GM23338 (cell line): ENCODE measurements at regions not wholly inside any gene's neighbourhood (a gene's known extent, or its start where the extent isn't known, plus 50 kb on each side); places are given as distances from the start of the nearest gene placed in this dataset.

Experiments used
- CREB1 ChIP-seq: fragments of 250-450 bp; sonication (Bioruptor Pico); IDR thresholded peaks from 2 replicates; pipeline ENCODE4 v1.5.0; 2020; ENCODE audit warnings: low read depth, mild to moderate bottlenecking, moderate library complexity
- CTCF ChIP-seq, 2 experiments: fragments of 200-600 bp in 1 of 2; sonication (generic) in 1 of 2; conservative IDR thresholded peaks; 2 replicates each; pipeline versions ENCODE4 v1.5.1 to v1.6.1; 2016 to 2017; ENCODE audit warnings: antibody characterized with exemption in 2 of 2, low read depth in 2 of 2, mild to moderate bottlenecking in 2 of 2, moderate library complexity in 1 of 2
- ETS1 ChIP-seq: IDR thresholded peaks from 2 replicates; pipeline ENCODE4 v1.6.1; 2016; ENCODE audit warnings: antibody characterized with exemption
- EZH2 ChIP-seq: fragments of 200-600 bp; sonication (generic); IDR thresholded peaks from one replicate; pipeline ENCODE4 v1.8.0; 2017; ENCODE audit warnings: antibody characterized with exemption, mild to moderate bottlenecking, low read depth; ENCODE audit not compliant: unreplicated experiment
- EZH2phosphoT487 ChIP-seq: fragments of 200-600 bp; sonication (generic); IDR thresholded peaks from one replicate; pipeline ENCODE4 v1.8.1; 2018; ENCODE audit warnings: antibody characterized with exemption; ENCODE audit not compliant: unreplicated experiment
- JUNB ChIP-seq: IDR thresholded peaks from one replicate; pipeline ENCODE4 v1.6.1; 2016; ENCODE audit warnings: antibody characterized with exemption; ENCODE audit not compliant: unreplicated experiment
- NANOG ChIP-seq: IDR thresholded peaks from 2 replicates; pipeline ENCODE4 v1.6.1; 2016; ENCODE audit warnings: antibody characterized with exemption, borderline replicate concordance
- POLR2AphosphoS5 ChIP-seq: IDR thresholded peaks from 2 replicates; pipeline ENCODE4 v1.6.1; 2016; ENCODE audit warnings: antibody characterized with exemption, low read depth
- STAT1 ChIP-seq: IDR thresholded peaks from one replicate; pipeline ENCODE4 v1.6.1; 2016; ENCODE audit warnings: antibody characterized with exemption; ENCODE audit not compliant: unreplicated experiment
- ZNF114 ChIP-seq: fragments of 250-450 bp; sonication (Bioruptor Pico); IDR thresholded peaks from 2 replicates; pipeline ENCODE4 v1.5.0; 2020; ENCODE audit warnings: mild to moderate bottlenecking, moderate library complexity
- ZNF331 ChIP-seq: fragments of 250-450 bp; sonication (Bioruptor Pico); IDR thresholded peaks from 2 replicates; pipeline ENCODE4 v1.5.0; 2020; ENCODE audit warnings: low read depth, mild to moderate bottlenecking, moderate library complexity
- TF ChIP-seq, protein P1 (sequence below): IDR thresholded peaks from one replicate; pipeline ENCODE4 v1.6.1; 2018; ENCODE audit warnings: antibody characterized with exemption; ENCODE audit not compliant: unreplicated experiment
- TF ChIP-seq, protein P2 (sequence below): fragments of 250-450 bp; sonication (Bioruptor Pico); IDR thresholded peaks from 2 replicates; pipeline ENCODE4 v1.5.0; 2020; ENCODE audit warnings: mild to moderate bottlenecking, moderate library complexity

- TF ChIP-seq, protein P1, sequence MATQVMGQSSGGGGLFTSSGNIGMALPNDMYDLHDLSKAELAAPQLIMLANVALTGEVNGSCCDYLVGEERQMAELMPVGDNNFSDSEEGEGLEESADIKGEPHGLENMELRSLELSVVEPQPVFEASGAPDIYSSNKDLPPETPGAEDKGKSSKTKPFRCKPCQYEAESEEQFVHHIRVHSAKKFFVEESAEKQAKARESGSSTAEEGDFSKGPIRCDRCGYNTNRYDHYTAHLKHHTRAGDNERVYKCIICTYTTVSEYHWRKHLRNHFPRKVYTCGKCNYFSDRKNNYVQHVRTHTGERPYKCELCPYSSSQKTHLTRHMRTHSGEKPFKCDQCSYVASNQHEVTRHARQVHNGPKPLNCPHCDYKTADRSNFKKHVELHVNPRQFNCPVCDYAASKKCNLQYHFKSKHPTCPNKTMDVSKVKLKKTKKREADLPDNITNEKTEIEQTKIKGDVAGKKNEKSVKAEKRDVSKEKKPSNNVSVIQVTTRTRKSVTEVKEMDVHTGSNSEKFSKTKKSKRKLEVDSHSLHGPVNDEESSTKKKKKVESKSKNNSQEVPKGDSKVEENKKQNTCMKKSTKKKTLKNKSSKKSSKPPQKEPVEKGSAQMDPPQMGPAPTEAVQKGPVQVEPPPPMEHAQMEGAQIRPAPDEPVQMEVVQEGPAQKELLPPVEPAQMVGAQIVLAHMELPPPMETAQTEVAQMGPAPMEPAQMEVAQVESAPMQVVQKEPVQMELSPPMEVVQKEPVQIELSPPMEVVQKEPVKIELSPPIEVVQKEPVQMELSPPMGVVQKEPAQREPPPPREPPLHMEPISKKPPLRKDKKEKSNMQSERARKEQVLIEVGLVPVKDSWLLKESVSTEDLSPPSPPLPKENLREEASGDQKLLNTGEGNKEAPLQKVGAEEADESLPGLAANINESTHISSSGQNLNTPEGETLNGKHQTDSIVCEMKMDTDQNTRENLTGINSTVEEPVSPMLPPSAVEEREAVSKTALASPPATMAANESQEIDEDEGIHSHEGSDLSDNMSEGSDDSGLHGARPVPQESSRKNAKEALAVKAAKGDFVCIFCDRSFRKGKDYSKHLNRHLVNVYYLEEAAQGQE = no peak
- TF ChIP-seq CTCF (conservative IDR thresholded peaks at IDR 0.05; ENCODE audit: low read depth in 2 of 2) (no peak), POLR2AphosphoS5 (no peak), JUNB (no peak), EZH2 (no peak), EZH2phosphoT487 (no peak), ZNF114 (CRISPR knock-in tag) (no peak), ETS1 (no peak), CREB1 (no peak), ZNF331 (CRISPR knock-in tag) (no peak), STAT1 (no peak), NANOG (no peak)
- TF ChIP-seq, protein P2, sequence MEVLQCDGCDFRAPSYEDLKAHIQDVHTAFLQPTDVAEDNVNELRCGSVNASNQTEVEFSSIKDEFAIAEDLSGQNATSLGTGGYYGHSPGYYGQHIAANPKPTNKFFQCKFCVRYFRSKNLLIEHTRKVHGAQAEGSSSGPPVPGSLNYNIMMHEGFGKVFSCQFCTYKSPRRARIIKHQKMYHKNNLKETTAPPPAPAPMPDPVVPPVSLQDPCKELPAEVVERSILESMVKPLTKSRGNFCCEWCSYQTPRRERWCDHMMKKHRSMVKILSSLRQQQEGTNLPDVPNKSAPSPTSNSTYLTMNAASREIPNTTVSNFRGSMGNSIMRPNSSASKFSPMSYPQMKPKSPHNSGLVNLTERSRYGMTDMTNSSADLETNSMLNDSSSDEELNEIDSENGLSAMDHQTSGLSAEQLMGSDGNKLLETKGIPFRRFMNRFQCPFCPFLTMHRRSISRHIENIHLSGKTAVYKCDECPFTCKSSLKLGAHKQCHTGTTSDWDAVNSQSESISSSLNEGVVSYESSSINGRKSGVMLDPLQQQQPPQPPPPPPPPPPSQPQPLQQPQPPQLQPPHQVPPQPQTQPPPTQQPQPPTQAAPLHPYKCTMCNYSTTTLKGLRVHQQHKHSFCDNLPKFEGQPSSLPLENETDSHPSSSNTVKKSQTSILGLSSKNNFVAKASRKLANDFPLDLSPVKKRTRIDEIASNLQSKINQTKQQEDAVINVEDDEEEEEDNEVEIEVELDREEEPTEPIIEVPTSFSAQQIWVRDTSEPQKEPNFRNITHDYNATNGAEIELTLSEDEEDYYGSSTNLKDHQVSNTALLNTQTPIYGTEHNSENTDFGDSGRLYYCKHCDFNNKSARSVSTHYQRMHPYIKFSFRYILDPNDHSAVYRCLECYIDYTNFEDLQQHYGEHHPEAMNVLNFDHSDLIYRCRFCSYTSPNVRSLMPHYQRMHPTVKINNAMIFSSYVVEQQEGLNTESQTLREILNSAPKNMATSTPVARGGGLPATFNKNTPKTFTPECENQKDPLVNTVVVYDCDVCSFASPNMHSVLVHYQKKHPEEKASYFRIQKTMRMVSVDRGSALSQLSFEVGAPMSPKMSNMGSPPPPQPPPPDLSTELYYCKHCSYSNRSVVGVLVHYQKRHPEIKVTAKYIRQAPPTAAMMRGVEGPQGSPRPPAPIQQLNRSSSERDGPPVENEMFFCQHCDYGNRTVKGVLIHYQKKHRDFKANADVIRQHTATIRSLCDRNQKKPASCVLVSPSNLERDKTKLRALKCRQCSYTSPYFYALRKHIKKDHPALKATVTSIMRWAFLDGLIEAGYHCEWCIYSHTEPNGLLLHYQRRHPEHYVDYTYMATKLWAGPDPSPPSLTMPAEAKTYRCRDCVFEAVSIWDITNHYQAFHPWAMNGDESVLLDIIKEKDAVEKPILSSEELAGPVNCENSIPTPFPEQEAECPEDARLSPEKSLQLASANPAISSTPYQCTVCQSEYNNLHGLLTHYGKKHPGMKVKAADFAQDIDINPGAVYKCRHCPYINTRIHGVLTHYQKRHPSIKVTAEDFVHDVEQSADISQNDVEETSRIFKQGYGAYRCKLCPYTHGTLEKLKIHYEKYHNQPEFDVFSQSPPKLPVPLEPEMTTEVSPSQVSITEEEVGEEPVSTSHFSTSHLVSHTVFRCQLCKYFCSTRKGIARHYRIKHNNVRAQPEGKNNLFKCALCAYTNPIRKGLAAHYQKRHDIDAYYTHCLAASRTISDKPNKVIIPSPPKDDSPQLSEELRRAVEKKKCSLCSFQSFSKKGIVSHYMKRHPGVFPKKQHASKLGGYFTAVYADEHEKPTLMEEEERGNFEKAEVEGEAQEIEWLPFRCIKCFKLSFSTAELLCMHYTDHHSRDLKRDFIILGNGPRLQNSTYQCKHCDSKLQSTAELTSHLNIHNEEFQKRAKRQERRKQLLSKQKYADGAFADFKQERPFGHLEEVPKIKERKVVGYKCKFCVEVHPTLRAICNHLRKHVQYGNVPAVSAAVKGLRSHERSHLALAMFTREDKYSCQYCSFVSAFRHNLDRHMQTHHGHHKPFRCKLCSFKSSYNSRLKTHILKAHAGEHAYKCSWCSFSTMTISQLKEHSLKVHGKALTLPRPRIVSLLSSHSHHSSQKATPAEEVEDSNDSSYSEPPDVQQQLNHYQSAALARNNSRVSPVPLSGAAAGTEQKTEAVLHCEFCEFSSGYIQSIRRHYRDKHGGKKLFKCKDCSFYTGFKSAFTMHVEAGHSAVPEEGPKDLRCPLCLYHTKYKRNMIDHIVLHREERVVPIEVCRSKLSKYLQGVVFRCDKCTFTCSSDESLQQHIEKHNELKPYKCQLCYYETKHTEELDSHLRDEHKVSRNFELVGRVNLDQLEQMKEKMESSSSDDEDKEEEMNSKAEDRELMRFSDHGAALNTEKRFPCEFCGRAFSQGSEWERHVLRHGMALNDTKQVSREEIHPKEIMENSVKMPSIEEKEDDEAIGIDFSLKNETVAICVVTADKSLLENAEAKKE = no peak
Measured at GRCh38 chr1:229815076-229815475, 189.0 kb downstream of the URB2 start.
